ENCODE measurements at regions not wholly inside any gene's neighbourhood (a gene's known extent, or its start where the extent isn't known, plus 50 kb on each side); places are given as distances from the start of the nearest gene placed in this dataset.

DNA sequence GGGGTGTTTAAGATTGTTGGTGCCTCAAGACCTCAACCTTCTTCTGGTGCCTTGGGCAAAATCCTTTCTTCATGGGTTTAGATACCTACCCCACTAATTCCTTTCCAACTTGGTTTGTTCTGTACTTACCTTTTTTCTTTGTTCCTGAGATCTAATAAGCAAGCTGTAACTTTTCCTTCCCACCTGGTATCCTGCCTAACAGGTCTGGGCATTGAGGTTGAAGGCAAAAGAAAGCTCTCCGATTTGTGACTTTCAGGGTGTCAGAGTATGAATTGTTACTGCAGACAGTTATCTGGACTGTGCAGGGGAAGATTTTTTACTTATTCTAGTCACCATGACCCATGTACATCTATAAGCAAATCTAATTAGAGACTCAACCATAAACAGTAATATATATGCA lies 162.6 kb upstream of the DMRT1 start:
- TF ChIP-seq, protein P1, sequence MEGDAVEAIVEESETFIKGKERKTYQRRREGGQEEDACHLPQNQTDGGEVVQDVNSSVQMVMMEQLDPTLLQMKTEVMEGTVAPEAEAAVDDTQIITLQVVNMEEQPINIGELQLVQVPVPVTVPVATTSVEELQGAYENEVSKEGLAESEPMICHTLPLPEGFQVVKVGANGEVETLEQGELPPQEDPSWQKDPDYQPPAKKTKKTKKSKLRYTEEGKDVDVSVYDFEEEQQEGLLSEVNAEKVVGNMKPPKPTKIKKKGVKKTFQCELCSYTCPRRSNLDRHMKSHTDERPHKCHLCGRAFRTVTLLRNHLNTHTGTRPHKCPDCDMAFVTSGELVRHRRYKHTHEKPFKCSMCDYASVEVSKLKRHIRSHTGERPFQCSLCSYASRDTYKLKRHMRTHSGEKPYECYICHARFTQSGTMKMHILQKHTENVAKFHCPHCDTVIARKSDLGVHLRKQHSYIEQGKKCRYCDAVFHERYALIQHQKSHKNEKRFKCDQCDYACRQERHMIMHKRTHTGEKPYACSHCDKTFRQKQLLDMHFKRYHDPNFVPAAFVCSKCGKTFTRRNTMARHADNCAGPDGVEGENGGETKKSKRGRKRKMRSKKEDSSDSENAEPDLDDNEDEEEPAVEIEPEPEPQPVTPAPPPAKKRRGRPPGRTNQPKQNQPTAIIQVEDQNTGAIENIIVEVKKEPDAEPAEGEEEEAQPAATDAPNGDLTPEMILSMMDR (IDR thresholded peaks at IDR 0.05; ENCODE audit: control extremely low read depth in 1 of 3, insufficient read depth in 1 of 3, low read depth in 1 of 3, low read length in 3 of 3), result no peak
- TF ChIP-seq GABPA (IDR thresholded peaks at IDR 0.05; ENCODE audit: borderline replicate concordance, insufficient read depth, low read length) (no peak), CEBPB (IDR thresholded peaks at IDR 0.05; ENCODE audit: low read depth, low read length) (no peak), SP4 (IDR thresholded peaks at IDR 0.05; ENCODE audit: low read length) (no peak)

Measured in H1 (cell line).